ENCODE measurements at regions not wholly inside any gene's neighbourhood (a gene's known extent, or its start where the extent isn't known, plus 50 kb on each side); places are given as distances from the start of the nearest gene placed in this dataset.
"Not testable (repeated sequence)": the region's sequence is repeated elsewhere in the genome, so short reads cannot be mapped to it uniquely, and the experiment has no call there.

DNA sequence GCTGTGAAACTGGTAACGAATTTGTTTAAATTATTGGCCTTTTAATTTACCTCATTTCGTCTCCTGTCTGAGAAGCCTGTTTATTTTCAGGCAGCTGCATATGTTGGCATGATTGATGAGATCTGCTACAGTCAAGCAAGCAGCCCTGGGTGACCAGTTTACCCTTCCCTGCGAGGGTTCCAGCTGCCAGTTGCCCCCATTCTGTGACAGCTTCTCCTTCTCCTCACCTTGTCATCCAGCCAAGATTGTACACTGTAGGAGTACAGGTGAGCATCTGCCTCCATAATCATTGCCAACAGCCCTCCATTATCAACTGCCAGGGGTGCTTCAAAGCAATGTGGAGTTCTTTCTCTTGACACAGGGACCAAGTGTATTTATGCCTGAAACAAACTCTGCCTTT, 1979.9 kb upstream of the PRR20A start:
- Mint-ChIP-seq H3K36me3 (peaks cover 4% of the 10 kb centered on the region), H3K27me3 (ENCODE audit: low read depth in 2 of 2) (no peaks in the 10 kb centered on the region), H3K4me1 (no peaks in the 10 kb centered on the region), H3K9me3 (peaks cover 15 to 22% of the 10 kb centered on the region in 2 donors), H3K4me3 (no peak overlapping the region), H3K27ac (no peak overlapping the region)
- Histone ChIP-seq H3K9me3 (ENCODE audit: control insufficient read depth, insufficient read depth, low read length) (peaks cover 24% of the 10 kb centered on the region), H3K36me3 (ENCODE audit: control insufficient read depth, insufficient read depth, low read length) (no peaks in the 10 kb centered on the region), H3K27ac (ENCODE audit: low read length) (no peak overlapping the region), H3K4me3 (ENCODE audit: low read length) (no peak overlapping the region), H3K27me3 (ENCODE audit: control insufficient read depth, insufficient read depth, low read length) (no peaks in the 10 kb centered on the region), H3K4me1 (ENCODE audit: control insufficient read depth, insufficient read depth, low read length) (no peaks in the 10 kb centered on the region)
- DNase-seq (no peak), ATAC-seq (no peak)
- intact Hi-C loops (cut with micrococcal nuclease): no loop called here
- 45% methylated on average over 3 of the region's 3 CpGs for WGBS (ENCODE audit: insufficient coverage)
- TF ChIP-seq, protein P1, sequence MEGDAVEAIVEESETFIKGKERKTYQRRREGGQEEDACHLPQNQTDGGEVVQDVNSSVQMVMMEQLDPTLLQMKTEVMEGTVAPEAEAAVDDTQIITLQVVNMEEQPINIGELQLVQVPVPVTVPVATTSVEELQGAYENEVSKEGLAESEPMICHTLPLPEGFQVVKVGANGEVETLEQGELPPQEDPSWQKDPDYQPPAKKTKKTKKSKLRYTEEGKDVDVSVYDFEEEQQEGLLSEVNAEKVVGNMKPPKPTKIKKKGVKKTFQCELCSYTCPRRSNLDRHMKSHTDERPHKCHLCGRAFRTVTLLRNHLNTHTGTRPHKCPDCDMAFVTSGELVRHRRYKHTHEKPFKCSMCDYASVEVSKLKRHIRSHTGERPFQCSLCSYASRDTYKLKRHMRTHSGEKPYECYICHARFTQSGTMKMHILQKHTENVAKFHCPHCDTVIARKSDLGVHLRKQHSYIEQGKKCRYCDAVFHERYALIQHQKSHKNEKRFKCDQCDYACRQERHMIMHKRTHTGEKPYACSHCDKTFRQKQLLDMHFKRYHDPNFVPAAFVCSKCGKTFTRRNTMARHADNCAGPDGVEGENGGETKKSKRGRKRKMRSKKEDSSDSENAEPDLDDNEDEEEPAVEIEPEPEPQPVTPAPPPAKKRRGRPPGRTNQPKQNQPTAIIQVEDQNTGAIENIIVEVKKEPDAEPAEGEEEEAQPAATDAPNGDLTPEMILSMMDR (IDR thresholded peaks at IDR 0.05): no peak

DNA sequence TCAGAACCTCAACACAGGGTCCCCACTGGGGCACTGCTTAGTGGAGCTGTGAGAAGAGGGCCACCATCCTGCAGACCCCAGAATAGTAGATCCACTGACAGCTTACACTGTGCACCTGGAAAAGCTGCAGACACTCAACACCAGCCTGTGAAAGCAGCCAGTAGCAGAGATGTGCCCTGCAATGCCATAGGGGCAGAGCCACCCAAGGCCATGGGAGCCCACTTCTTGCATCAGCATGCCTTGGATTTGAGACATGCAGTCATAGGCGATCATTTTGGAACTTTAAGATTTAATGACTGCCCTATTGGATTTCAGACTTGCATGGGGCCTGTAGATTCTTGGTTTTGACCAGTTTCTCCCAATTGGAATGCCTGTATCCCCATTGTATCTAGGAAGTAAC, 1962.1 kb upstream of the PRR20A start:
- 96% methylated on average over 1 of the region's 1 CpG for WGBS (ENCODE audit: insufficient coverage)
- Mint-ChIP-seq H3K9me3 (peaks cover 22 to 35% of the 10 kb centered on the region in 2 donors), H3K36me3 (peaks cover 22% of the 10 kb centered on the region)
- H3K4me3 Mint-ChIP-seq; H3K4me1 ChIP-seq (ENCODE audit: control insufficient read depth, insufficient read depth, low read length); H3K27ac Mint-ChIP-seq; DNase-seq; H3K36me3 ChIP-seq (ENCODE audit: control insufficient read depth, insufficient read depth, low read length); H3K4me3 ChIP-seq (ENCODE audit: low read length); H3K27me3 ChIP-seq (ENCODE audit: control insufficient read depth, insufficient read depth, low read length); intact Hi-C loops (cut with micrococcal nuclease); H3K27ac ChIP-seq (ENCODE audit: low read length); H3K27me3 Mint-ChIP-seq (ENCODE audit: low read depth in 2 of 2); H3K4me1 Mint-ChIP-seq; ATAC-seq: not testable (repeated sequence)
- peaks cover 11% of the 10 kb centered on the region for H3K9me3 ChIP-seq (ENCODE audit: control insufficient read depth, insufficient read depth, low read length)

DNA sequence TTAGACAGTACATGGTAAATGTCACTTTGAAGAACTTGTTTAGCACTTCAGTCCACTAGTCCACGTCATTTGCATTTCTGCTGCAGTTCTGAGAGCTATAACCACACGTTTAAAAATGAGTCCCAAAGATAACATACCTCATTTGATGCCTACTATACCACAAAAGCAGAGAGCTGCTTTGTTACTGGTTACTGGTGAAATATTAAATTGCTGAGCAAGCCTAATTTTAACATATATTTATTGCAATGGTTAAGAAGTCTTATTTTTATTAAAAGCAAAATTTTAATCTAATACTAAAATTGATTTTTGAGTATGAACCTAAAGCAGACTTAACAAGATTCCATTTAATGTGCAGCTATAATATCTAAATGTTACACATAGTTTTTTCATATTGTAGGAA, 1949.7 kb upstream of the PRR20A start:
- no peaks in the 10 kb centered on the region for H3K36me3 Mint-ChIP-seq
- no peak overlapping the region for H3K27ac Mint-ChIP-seq
- intact Hi-C loops (cut with micrococcal nuclease): no loop called here
- Histone ChIP-seq H3K4me1 (ENCODE audit: control insufficient read depth, insufficient read depth, low read length) (no peaks in the 10 kb centered on the region), H3K27ac (ENCODE audit: low read length) (no peak overlapping the region), H3K36me3 (ENCODE audit: control insufficient read depth, insufficient read depth, low read length) (no peaks in the 10 kb centered on the region), H3K9me3 (ENCODE audit: control insufficient read depth, insufficient read depth, low read length) (no peaks in the 10 kb centered on the region), H3K27me3 (ENCODE audit: control insufficient read depth, insufficient read depth, low read length) (no peaks in the 10 kb centered on the region), H3K4me3 (ENCODE audit: low read length) (no peak overlapping the region)
- TF ChIP-seq, protein P1 (IDR thresholded peaks at IDR 0.05): no peak
- H3K4me1 Mint-ChIP-seq: no peaks in the 10 kb centered on the region
- no peaks in the 10 kb centered on the region for H3K27me3 Mint-ChIP-seq (ENCODE audit: low read depth in 2 of 2)
- peaks cover 3 to 6% of the 10 kb centered on the region in 2 donors for H3K9me3 Mint-ChIP-seq
- ATAC-seq: no peak
- 100% methylated on average over 1 of the region's 2 CpGs for WGBS (ENCODE audit: insufficient coverage)
- DNase-seq: no peak
- H3K4me3 Mint-ChIP-seq: no peak overlapping the region

DNA sequence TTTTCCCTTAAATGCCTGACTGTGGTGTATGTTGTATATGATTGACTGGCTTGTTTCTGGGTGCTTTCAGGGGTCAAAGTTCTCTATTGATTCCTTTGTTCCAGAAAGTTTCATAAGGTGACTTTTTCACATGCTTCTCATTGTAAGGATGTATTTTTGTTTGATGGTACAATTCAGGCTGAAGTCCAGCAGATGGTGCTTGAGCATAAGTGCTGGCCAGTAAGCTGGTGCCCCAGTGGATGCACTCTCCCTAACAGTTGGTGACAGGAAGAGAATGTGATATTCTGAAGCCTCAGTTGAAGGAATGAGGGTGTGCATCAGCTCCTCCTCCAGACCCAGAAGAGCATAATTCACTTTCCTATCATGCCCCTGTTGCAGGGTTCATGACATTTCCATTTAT, 1941.6 kb upstream of the PRR20A start:
- ATAC-seq (no peak), DNase-seq (no peak)
- H3K27me3 ChIP-seq (ENCODE audit: control insufficient read depth, insufficient read depth, low read length): no peaks in the 10 kb centered on the region
- intact Hi-C loops (cut with micrococcal nuclease): no loop called here
- H3K4me1 ChIP-seq (ENCODE audit: control insufficient read depth, insufficient read depth, low read length): no peaks in the 10 kb centered on the region
- H3K27me3 Mint-ChIP-seq (ENCODE audit: low read depth in 2 of 2): no peaks in the 10 kb centered on the region
- no peak overlapping the region for H3K27ac Mint-ChIP-seq
- no peaks in the 10 kb centered on the region for H3K36me3 ChIP-seq (ENCODE audit: control insufficient read depth, insufficient read depth, low read length)
- H3K4me3 Mint-ChIP-seq: no peak overlapping the region
- H3K4me1 Mint-ChIP-seq: no peaks in the 10 kb centered on the region
- TF ChIP-seq, protein P1 (IDR thresholded peaks at IDR 0.05): no peak
- H3K4me3 ChIP-seq (ENCODE audit: low read length): no peak overlapping the region
- peaks cover 12% of the 10 kb centered on the region for H3K9me3 ChIP-seq (ENCODE audit: control insufficient read depth, insufficient read depth, low read length)
- peaks cover 7% of the 10 kb centered on the region for H3K36me3 Mint-ChIP-seq
- H3K9me3 Mint-ChIP-seq: peaks cover 12 to 27% of the 10 kb centered on the region in 2 donors
- no peak overlapping the region for H3K27ac ChIP-seq (ENCODE audit: low read length)
